GM12878 (cell line): ENCODE measurements at regions not wholly inside any gene's neighbourhood (a gene's known extent, or its start where the extent isn't known, plus 50 kb on each side); places are given as distances from the start of the nearest gene placed in this dataset.

Experiments used
- ATAC-seq: fragments of 200-7000 bp; cut with Tn5 transposase; 3 replicates; pipeline ENCODE4 v1.9.1; 2020; ENCODE audit warnings: mild to moderate bottlenecking, moderate library complexity
- BruUV-seq: library from RNA; stranded (reverse); fragments of 400-500 nt; replicated peaks from 2 replicates; lab custom pipeline; 2021; lab: Mats Ljungman, UMichigan
- CTCF ChIA-PET: fragments of 300-600 bp; sonication (Branson Sonifier 250); formaldehyde crosslinking; extraction: SDS; loops from one replicate; lab custom pipeline; 2021; ENCODE audit warnings: inconsistent platforms; lab: Yijun Ruan, JAX
- POLR2A ChIA-PET: fragments of 350-600 bp; formaldehyde crosslinking; extraction: SDS; loops from one replicate; lab custom pipeline; 2021; ENCODE audit warnings: inconsistent platforms; lab: Charles Lee
- RAD21 ChIA-PET: fragments of 300-600 bp; sonication (Branson Sonifier 250); formaldehyde crosslinking; loops from one replicate; lab custom pipeline; 2023; ENCODE audit warnings: antibody characterized with exemption; ENCODE audit not compliant: unreplicated experiment; lab: Charles Lee
- SMC1A ChIA-PET: fragments of 300-600 bp; sonication (Branson Sonifier 250); formaldehyde crosslinking; loops from one replicate; lab custom pipeline; 2023; ENCODE audit not compliant: unreplicated experiment, uncharacterized antibody; lab: Charles Lee
- DNase-seq: peaks from one replicate; pipeline ENCODE4 v3.0.0-alpha.2; 2011; ENCODE audit warnings: low read depth, low spot score
- FAIRE-seq: peaks from 3 replicates; lab custom pipeline; 2011; peaks lifted over from hg19 to GRCh38; lab: Jason Lieb, UNC
- H2AFZ ChIP-seq: 2 replicates; pipeline ENCODE4 v1.6.0; 2011; ENCODE audit warnings: low read depth, low read length, control low read depth; ENCODE audit not compliant: control insufficient read depth
- H3K27ac ChIP-seq: 2 replicates; pipeline ENCODE4 v1.5.1; 2011; ENCODE audit warnings: control low read depth; ENCODE audit not compliant: control insufficient read depth, insufficient read depth
- H3K27me3 ChIP-seq, 2 experiments: replicated peaks in 1 of 2; 2 replicates each; pipeline versions ENCODE4 v1.6.0 to v1.6.1; 2011; ENCODE audit warnings: low read length in 1 of 2; ENCODE audit not compliant: control insufficient read depth in 2 of 2, insufficient read depth in 2 of 2
- H3K36me3 ChIP-seq, 2 experiments: 2 replicates each; pipeline ENCODE4 v1.5.1; 2011; ENCODE audit warnings: low read length in 1 of 2; ENCODE audit not compliant: control insufficient read depth in 2 of 2, insufficient read depth in 2 of 2
- H3K4me1 ChIP-seq: 2 replicates; pipeline ENCODE4 v1.6.1; 2011; ENCODE audit warnings: mild to moderate bottlenecking, low read length, moderate library complexity, mixed read lengths; ENCODE audit not compliant: control insufficient read depth, insufficient read depth
- H3K4me2 ChIP-seq: 2 replicates; pipeline ENCODE4 v1.6.0; 2011; ENCODE audit warnings: control low read depth; ENCODE audit not compliant: control insufficient read depth, insufficient read depth
- H3K4me3 ChIP-seq: fragments of 200-600 bp; sonication (generic); 2 replicates; pipeline ENCODE4 v1.5.1; 2016
- H3K79me2 ChIP-seq: 2 replicates; pipeline ENCODE4 v1.6.0; 2011; ENCODE audit warnings: low read length; ENCODE audit not compliant: control insufficient read depth, insufficient read depth
- H3K9ac ChIP-seq: 2 replicates; pipeline ENCODE4 v1.8.0; 2011; ENCODE audit warnings: low read length, control low read depth, mixed read lengths; ENCODE audit not compliant: control insufficient read depth, insufficient read depth
- H3K9me3 ChIP-seq: replicated peaks from 3 replicates; pipeline ENCODE4 v1.5.1; 2011; ENCODE audit warnings: mild to moderate bottlenecking, low read length; ENCODE audit not compliant: control insufficient read depth, insufficient read depth
- H4K20me1 ChIP-seq: 2 replicates; pipeline ENCODE4 v1.6.0; 2011; ENCODE audit not compliant: control insufficient read depth, insufficient read depth
- MEF2B ChIP-seq: fragments of 450-650 bp; IDR thresholded peaks from 2 replicates; pipeline ENCODE4 v1.6.1; 2018; ENCODE audit warnings: mild to moderate bottlenecking, moderate library complexity; ENCODE audit not compliant: partially characterized antibody, poor library complexity, severe bottlenecking
- NR2C2 ChIP-seq: IDR thresholded peaks from 2 replicates; pipeline ENCODE4 v1.6.1; 2011; ENCODE audit warnings: borderline replicate concordance, low read depth; ENCODE audit not compliant: control insufficient read depth, insufficient read length
- RAD21 ChIP-seq: IDR thresholded peaks from 2 replicates; pipeline ENCODE4 v1.6.1; 2011; ENCODE audit warnings: mild to moderate bottlenecking, low read depth, low read length, moderate library complexity; ENCODE audit not compliant: insufficient read depth
- RCOR1 ChIP-seq: conservative IDR thresholded peaks from 2 replicates; pipeline ENCODE4 v1.6.1; 2012; ENCODE audit warnings: low read depth, low read length, improper control_type of control experiment
- RELA ChIP-seq: fragments of 450-650 bp; IDR thresholded peaks from 2 replicates; pipeline ENCODE4 v1.8.0; 2014; ENCODE audit warnings: borderline replicate concordance; ENCODE audit not compliant: partially characterized antibody
- SRF ChIP-seq, 2 experiments: IDR thresholded peaks; 2 replicates each; pipeline ENCODE4 v1.6.1; 2011; ENCODE audit warnings: low read depth in 2 of 2, low read length in 2 of 2, mild to moderate bottlenecking in 1 of 2, moderate library complexity in 1 of 2
- STAT1 ChIP-seq: fragments of 450-650 bp; conservative IDR thresholded peaks from 2 replicates; pipeline ENCODE4 v1.6.1; 2014; ENCODE audit warnings: antibody characterized with exemption, mild to moderate bottlenecking
- WGBS: methylation state at CpG from one replicate; pipeline ENCODE4 v1.1.6; 2016; ENCODE audit warnings: low lambda C conversion rate; ENCODE audit not compliant: insufficient replicate concordance, insufficient coverage; ENCODE audit errors: missing lambda C conversion rate; 5-methylcytosine and 5-hydroxymethylcytosine counted together
- in situ Hi-C: fragments of 300-500 bp; cut with MboI; formaldehyde crosslinking; loops from 9 replicates; pipeline ENCODE4 v1.14.3; 2018; ENCODE audit warnings: mixed read lengths
- intact Hi-C: fragments of 100-400 bp; cut with micrococcal nuclease; formaldehyde crosslinking; loops from one replicate; pipeline ENCODE4 v1.14.2; 2022; ENCODE audit not compliant: unreplicated experiment
- TF ChIP-seq, protein P1 (sequence below): fragments of 450-650 bp; IDR thresholded peaks from 2 replicates; pipeline ENCODE4 v1.6.1; 2018; ENCODE audit warnings: borderline replicate concordance, mild to moderate bottlenecking; ENCODE audit not compliant: partially characterized antibody
- TF ChIP-seq, protein P2 (sequence below): fragments of 450-650 bp; IDR thresholded peaks from 2 replicates; pipeline ENCODE4 v1.6.1; 2017; ENCODE audit warnings: mild to moderate bottlenecking
- TF ChIP-seq, protein P3 (sequence below): IDR thresholded peaks from 2 replicates; pipeline ENCODE4 v1.6.1; 2011; ENCODE audit warnings: borderline replicate concordance, low read depth, mild to moderate bottlenecking, moderate library complexity, low read length; ENCODE audit not compliant: insufficient read depth, poor library complexity, severe bottlenecking

DNA sequence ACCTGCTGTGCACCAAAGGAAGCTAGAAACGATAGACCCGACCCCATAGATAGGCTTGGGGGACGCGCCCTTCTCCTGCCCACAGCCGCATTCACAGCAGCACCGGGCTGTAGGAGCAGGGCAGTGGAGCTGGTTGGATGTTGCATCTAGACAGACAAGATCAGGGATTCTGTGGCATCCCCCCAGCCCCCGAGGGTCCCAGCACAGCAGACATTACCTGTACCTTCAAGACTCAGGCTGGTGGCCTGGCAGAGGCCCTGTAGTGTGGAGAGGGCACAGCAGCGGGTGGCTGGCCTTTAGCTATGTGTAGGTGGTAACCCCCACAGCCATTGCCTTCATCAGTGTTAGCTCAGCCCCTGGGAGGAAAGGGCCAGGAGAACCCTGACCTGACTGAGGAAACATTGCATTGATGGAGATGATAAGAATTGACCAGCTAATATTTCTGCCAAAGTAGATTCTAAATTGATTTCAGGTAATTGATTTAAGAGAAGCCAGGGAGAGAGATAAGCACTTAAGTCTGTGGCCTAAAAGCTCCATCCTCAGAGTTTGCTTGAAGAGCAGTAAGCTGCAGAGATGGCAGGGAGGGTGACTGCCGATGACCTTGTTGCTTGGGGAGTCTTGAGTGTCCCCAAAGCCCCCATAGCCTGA lies 269.4 kb downstream of the TLE3 start:
- H3K79me2 ChIP-seq = no peaks in the 10 kb centered on the region
- H3K36me3 ChIP-seq = no peaks in the 10 kb centered on the region
- no TSS peak for BruUV-seq
- ChIA-PET SMC1A (no interaction called here), RAD21 (no interaction called here), POLR2A (interaction anchor here (0.6 kb wide), 1 partner anchor 663 kb away, joined by 7 read pairs; no protein-coding TSS in a partner anchor), CTCF (interaction anchor here (1.0 kb wide), 1 partner anchor 270 kb away, joined by 3 read pairs; no protein-coding TSS in a partner anchor)
- H4K20me1 ChIP-seq = no peaks in the 10 kb centered on the region
- H3K4me3 ChIP-seq = no peak overlapping the region
- H3K9ac ChIP-seq = no peak overlapping the region
- peaks cover 0 to 8% of the 10 kb centered on the region in 2 experiments; a peak in 3 of 4 replicates for H3K27me3 ChIP-seq
- intact Hi-C loops (no loop called here), in situ Hi-C loops (no loop called here)
- FAIRE-seq = no peak
- WGBS = 39% methylated on average over 9 of the region's 9 CpGs
- H3K27ac ChIP-seq = no peak overlapping the region
- DNase-seq = no peak
- no peaks in the 10 kb centered on the region for H3K4me1 ChIP-seq
- TF ChIP-seq RAD21 (no peak), RCOR1 (no peak), STAT1 (no peak), RELA (no peak), NR2C2 (no peak), SRF (IDR thresholded peaks at IDR 0.05; ENCODE audit: low read depth in 2 of 2, low read length in 2 of 2) (no peak), MEF2B (no peak)
- TF ChIP-seq, protein P1, sequence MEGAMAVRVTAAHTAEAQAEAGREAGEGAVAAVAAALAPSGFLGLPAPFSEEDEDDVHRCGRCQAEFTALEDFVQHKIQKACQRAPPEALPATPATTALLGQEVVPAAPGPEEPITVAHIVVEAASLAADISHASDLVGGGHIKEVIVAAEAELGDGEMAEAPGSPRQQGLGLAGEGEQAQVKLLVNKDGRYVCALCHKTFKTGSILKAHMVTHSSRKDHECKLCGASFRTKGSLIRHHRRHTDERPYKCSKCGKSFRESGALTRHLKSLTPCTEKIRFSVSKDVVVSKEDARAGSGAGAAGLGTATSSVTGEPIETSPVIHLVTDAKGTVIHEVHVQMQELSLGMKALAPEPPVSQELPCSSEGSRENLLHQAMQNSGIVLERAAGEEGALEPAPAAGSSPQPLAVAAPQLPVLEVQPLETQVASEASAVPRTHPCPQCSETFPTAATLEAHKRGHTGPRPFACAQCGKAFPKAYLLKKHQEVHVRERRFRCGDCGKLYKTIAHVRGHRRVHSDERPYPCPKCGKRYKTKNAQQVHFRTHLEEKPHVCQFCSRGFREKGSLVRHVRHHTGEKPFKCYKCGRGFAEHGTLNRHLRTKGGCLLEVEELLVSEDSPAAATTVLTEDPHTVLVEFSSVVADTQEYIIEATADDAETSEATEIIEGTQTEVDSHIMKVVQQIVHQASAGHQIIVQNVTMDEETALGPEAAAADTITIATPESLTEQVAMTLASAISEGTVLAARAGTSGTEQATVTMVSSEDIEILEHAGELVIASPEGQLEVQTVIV = no peak
- TF ChIP-seq, protein P2, sequence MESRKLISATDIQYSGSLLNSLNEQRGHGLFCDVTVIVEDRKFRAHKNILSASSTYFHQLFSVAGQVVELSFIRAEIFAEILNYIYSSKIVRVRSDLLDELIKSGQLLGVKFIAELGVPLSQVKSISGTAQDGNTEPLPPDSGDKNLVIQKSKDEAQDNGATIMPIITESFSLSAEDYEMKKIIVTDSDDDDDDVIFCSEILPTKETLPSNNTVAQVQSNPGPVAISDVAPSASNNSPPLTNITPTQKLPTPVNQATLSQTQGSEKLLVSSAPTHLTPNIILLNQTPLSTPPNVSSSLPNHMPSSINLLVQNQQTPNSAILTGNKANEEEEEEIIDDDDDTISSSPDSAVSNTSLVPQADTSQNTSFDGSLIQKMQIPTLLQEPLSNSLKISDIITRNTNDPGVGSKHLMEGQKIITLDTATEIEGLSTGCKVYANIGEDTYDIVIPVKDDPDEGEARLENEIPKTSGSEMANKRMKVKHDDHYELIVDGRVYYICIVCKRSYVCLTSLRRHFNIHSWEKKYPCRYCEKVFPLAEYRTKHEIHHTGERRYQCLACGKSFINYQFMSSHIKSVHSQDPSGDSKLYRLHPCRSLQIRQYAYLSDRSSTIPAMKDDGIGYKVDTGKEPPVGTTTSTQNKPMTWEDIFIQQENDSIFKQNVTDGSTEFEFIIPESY = no peak
- TF ChIP-seq, protein P3, sequence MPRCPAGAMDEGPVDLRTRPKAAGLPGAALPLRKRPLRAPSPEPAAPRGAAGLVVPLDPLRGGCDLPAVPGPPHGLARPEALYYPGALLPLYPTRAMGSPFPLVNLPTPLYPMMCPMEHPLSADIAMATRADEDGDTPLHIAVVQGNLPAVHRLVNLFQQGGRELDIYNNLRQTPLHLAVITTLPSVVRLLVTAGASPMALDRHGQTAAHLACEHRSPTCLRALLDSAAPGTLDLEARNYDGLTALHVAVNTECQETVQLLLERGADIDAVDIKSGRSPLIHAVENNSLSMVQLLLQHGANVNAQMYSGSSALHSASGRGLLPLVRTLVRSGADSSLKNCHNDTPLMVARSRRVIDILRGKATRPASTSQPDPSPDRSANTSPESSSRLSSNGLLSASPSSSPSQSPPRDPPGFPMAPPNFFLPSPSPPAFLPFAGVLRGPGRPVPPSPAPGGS = no peak
- no peaks in the 10 kb centered on the region for H3K9me3 ChIP-seq
- no peak overlapping the region for H3K4me2 ChIP-seq
- no peak for ATAC-seq
- no peak overlapping the region for H2AFZ ChIP-seq
